GM21529 (cell line): ENCODE measurements at regions not wholly inside any gene's neighbourhood (a gene's known extent, or its start where the extent isn't known, plus 50 kb on each side); places are given as distances from the start of the nearest gene placed in this dataset.

Experiments
- ATAC-seq: cut with Tn5 transposase; IDR thresholded peaks from one replicate; pipeline ENCODE4 v1.9.1; 2021; ENCODE audit not compliant: unreplicated experiment

GRCh38 chr6:93571346-93571745, 152.0 kb upstream of the EPHA7 start:
- ATAC-seq = no peak

- no peak for ATAC-seq
Observed at GRCh38 chr6:93568169-93568568, 148.8 kb upstream of the EPHA7 start.

GRCh38 chr6:93567164-93567563, 147.8 kb upstream of the EPHA7 start:
- ATAC-seq = no peak

- no peak for ATAC-seq
Observed at GRCh38 chr6:93566285-93566684, 146.9 kb upstream of the EPHA7 start.

- no peak for ATAC-seq
Observed at GRCh38 chr6:93562582-93562981, 143.2 kb upstream of the EPHA7 start.

GRCh38 chr6:93555292-93555691, 135.9 kb upstream of the EPHA7 start:
- no peak for ATAC-seq

- no peak for ATAC-seq
Observed at GRCh38 chr6:93554018-93554417, 134.7 kb upstream of the EPHA7 start.

DNA sequence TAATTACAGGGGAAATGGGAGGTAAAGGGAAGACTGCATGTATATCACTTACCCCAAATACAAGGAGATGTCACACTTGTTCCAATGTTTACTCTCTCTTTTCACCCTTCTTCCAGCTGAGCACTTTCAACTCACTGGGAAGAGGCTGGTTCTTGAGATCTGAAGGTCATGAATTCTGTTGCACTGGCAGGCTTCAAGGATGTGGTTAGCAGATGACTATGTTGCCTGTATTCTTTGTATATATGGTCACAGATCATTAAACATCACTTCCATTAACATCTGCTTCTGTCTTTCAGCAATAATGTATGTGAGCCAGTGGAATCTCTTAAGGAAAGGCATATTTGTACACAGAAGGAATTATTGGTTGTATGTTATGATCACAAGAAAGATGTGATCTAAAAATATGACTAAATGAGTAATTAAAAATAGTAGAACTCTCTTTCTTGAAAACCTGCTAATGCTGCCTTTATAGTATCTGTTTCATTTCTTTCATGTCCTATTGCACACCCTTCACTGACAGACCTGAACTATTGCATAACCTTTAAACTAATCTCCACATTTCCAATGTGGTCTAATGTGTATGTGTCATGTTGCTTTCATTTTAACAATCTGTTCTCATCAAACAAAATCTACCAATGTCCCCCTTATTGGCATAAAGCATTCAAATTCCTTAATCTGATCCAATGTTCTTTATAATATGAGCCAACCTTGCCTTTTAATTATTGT, 131.4 kb upstream of the EPHA7 start:
- ATAC-seq = no peak

GRCh38 chr6:93549868-93550267, 130.5 kb upstream of the EPHA7 start:
- ATAC-seq = no peak

GRCh38 chr6:93524671-93525451, 105.5 kb upstream of the EPHA7 start:
- ATAC-seq = no peak

DNA sequence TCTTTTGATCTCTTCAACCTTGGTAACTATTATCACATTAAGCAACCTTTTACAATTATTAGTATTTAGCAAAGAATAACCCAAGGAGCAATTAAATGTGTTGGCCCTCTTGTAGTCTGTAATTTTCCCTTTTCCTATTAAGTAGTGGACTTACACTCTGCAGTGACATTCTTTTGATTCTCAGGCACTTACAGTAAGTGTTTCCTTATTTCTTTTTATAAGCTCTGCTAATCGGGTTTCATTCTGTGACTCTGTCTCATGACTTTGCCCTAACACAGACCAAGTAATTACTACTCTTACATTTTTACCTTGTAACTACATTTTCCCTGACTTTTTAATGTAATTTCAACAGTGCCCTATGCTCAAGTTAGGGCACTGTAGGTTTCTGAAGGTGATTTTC, 104.0 kb upstream of the EPHA7 start:
- ATAC-seq = no peak

GRCh38 chr6:93516441-93516840, 97.1 kb upstream of the EPHA7 start:
- ATAC-seq = no peak

DNA sequence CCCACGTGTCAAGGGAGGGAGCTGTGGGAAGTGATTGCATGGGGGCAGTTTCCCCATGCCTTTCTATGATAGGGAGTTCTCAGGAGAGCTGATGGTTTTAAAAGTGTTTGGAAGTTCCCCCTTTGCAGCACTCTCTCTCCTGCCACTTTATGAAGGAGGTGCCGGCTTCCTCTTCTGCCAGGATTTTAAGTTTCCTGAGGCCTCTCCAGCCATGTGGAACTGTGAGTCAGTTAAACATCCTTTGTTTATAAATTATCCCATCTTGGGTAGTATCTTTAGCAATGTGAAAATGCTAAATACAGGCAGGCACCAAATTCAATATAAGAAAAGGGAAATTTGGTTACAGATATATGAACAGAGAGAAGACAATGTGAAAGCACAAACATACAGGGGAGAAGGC, 96.4 kb upstream of the EPHA7 start:
- no peak for ATAC-seq

- ATAC-seq = no peak
Observed at GRCh38 chr6:93498713-93499112, 79.4 kb upstream of the EPHA7 start.

DNA sequence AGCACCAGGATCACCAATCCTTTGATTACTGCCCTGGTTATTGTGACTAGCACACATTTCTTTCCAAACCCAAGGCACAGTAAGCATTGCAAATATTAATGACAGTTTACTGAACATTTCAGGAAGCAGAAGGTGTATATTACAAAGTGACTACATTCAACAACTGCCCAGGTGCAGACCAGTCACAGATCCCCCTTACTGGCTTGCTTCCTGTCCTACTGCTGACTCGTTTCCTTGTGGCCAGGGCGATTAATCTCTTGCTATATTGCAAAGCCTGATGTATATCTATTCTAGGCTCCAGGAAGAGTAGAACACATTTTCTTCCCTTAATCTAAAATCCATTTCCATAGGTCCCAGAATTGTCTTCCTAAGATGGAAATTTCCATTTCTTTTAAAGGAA, 77.2 kb upstream of the EPHA7 start:
- no peak for ATAC-seq

DNA sequence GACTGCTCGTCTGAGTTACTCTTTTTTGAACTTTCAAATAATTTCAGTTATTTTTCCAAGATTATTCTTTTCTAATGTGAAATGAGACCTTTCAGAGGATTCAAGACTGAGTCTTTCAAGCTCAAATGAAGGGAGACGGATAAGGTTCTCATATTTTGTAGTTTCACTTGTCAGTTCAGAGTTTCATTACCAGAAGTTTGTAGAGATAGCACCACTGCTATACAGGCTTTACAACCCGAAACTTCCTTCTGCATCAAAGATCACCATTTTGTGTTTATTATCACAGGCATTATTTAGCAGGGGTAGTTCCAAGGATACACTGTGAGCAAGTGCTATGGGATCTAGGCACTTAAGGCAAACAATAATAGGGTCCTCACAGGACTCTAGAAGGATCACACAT, 74.7 kb upstream of the EPHA7 start:
- no peak for ATAC-seq

- ATAC-seq = no peak
Observed at GRCh38 chr6:93474733-93475179, 55.4 kb upstream of the EPHA7 start.

DNA sequence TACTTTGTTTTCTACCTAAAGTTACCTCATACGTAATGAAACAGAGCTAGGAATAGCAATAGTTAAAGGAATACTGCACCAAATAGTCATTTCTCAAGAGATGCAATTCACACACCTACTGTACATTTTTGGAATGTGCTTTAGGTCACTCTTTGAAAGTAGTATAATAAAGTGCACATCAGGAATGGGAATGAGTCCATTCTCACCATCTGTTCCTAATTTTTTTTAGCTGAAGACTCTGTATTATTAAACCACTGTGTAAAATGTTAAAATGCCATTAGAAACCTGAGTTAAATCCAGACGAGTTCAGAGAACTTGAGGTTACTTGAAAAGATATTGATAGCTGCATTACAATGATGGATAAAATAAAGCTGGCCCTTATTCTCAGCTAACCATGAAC, 51.9 kb upstream of the EPHA7 start:
- no peak for ATAC-seq
